GM18507 (cell line): ENCODE measurements at regions not wholly inside any gene's neighbourhood (a gene's known extent, or its start where the extent isn't known, plus 50 kb on each side); places are given as distances from the start of the nearest gene placed in this dataset.
"Not testable (repeated sequence)": the region's sequence is repeated elsewhere in the genome, so short reads cannot be mapped to it uniquely, and the experiment has no call there.

Experiments used
- DNase-seq: peaks from one replicate; pipeline ENCODE4 v3.0.0; 2011; ENCODE audit warnings: low read depth; ENCODE audit not compliant: insufficient read length; ENCODE audit errors: extremely low spot score
- FAIRE-seq: peaks from 2 replicates; lab custom pipeline; 2011; peaks lifted over from hg19 to GRCh38; lab: Jason Lieb, UNC

DNA sequence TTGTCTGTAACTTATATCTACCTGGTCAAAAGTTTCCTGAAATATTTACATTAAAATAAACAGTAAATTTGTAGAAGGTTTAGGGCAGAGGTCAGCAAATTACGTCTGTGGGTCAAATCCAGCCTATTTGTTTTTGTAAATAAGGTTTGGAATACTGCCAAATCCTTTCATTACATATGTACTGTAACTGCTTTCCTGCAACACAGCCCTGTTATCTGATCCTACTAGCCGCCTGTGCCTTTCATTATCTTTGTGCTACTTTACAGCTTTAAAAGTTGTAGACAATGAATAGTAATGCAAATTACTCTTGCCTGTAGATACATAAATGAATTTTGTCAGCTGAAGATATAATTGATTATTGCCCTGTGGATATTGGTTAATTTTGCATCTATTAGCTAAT lies 369.6 kb upstream of the SLC7A11 start:
- no peak for FAIRE-seq

DNA sequence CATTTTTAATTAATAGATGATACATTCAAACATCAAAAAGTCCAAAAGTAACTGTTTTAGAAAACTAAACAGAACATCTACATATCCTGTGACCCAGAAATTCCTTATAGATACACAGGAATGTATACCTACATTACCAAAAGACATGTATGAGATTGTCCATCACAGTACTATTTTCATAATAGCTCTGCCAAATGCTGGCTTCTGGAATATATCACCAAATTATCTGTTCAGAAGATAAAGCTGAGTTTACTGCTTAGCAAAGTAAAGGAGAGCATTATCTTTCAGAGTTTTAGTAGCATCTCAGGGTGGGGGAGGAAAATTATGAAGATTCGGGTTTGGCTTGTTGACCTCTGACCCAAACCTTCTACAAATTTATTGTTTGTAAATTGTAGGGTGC lies 368.9 kb upstream of the SLC7A11 start:
- DNase-seq: no peak
- no peak for FAIRE-seq

More for the DNA sequence above, 369.6 kb upstream of the SLC7A11 start:
- DNase-seq: no peak

DNA sequence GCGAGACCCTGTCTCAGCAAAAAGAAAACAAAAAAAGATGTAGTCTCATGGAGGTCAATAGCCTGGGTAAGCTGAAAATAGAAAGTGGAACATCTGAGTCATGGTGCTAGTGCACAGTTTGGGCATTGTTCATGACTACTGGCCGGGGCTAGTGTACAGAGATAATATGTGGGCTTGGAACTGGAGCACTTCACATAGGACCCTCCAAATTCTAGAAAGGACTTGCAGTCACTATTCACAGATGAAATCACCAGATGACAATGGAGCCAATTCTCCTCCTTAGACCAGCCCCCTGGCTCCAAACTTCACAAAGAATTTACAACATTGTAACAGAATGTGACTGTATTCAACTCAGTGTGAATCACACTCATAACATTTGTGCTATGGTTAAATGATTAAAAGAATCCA lies 367.8 kb upstream of the SLC7A11 start:
- FAIRE-seq: no peak
- no peak for DNase-seq

GRCh38 chr4:138604556-138604955 lies 362.4 kb upstream of the SLC7A11 start:
- FAIRE-seq (no peak), DNase-seq (no peak)

DNA sequence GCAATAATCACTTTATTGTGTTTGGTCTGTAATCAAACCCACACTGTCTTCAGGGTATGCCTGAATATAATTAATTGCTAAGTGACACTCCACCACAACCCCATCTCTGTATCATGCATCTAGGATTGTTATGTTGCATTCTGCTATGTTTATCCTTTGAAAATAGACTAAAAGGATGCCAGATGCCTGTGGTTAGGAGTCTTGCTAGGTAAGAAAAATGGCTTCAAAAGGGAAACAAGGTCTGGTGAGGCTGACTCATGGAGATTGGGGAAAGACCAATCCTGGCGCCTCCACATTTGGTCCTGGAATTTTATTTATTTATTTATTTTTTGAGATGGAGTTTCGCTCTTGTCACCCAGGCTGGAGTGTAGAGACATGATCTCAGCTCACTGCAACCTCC lies 360.5 kb upstream of the SLC7A11 start:
- FAIRE-seq (no peak), DNase-seq (no peak)

DNA sequence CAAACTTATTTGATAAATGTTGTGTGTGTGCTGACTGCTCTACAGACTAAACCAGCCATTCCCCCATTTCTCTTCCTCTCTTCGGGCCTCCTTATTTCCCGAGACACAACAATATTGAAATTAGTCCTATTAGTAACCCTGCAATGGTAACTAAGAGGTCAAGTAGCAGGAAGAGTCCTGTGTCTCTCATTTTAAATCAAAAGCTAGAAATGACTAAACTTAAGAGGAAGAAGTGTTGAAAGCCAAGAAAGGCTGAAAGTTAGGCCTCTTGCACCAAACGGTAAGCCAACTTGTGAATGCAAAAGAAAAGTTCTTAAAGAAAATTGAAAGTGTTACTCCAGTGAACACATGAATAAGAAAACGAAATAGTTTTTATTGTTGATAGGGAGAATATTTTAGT lies 357.8 kb upstream of the SLC7A11 start:
- FAIRE-seq (no peak), DNase-seq (no peak)

- FAIRE-seq (no peak), DNase-seq (no peak)
Observed at GRCh38 chr4:138598226-138598625, 356.1 kb upstream of the SLC7A11 start.

GRCh38 chr4:138596896-138597295 lies 354.7 kb upstream of the SLC7A11 start:
- FAIRE-seq (no peak), DNase-seq (no peak)

GRCh38 chr4:138595731-138596460 lies 353.7 kb upstream of the SLC7A11 start:
- no peak for FAIRE-seq
- DNase-seq: no peak

DNA sequence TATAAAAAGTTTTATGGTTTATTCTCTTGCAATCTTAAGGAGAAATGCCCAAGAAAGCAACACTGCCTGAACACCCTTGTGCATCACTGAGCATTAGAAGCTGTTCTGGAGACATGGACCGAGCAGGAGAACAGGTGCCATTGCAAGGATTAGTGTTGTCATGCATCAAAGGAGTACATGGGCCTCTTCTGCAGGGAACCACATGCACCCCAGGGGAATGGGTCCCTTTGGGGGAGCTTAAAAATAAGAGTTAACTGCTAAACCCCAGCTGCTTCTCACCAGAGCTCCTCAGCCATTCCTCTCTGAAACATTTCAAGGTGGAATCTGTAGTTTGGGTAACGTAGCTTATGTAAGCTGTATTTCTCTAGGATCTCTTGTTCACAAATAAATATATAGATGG lies 353.0 kb upstream of the SLC7A11 start:
- FAIRE-seq (no peak), DNase-seq (no peak)

DNA sequence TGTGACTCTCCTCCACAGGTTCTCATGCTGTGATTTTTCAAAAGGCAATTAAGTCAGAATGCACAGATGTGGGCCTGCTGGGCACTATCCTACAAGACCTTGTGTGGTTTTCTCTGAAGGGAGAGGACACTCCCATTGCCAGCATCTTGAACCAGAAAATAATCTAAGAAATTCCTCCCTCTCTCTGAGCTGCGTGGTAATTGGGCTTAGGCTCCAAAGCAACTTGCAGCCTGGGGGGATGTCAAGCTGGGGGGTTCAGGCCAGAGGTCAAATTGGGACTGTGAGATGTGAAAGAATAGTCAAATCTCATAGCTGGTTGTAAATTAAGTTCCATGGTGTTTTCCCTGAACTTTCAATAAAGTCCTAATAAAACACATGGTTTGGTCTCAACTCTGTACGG lies 350.6 kb upstream of the SLC7A11 start:
- DNase-seq (no peak), FAIRE-seq (no peak)

DNA sequence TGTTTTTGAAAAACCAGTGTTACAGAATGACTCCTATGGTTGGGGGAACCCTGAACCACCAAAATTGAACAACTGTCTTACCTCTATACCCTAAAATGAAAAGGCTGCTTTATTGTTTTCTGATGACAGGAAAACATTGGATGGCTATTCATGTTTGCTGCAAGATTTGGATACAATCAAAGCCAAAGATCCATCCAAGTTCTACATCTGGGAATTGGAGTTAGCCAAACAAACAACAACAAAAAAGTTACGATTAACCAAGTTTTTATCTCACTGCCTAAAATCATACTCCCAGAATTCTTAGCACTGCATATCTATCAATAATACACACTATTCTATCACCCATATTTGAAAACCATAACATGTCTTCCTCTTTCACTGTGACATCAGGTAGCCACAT lies 349.7 kb upstream of the SLC7A11 start:
- DNase-seq: no peak
- FAIRE-seq: no peak

GRCh38 chr4:138588501-138588900 lies 346.4 kb upstream of the SLC7A11 start:
- DNase-seq: no peak
- no peak for FAIRE-seq

DNA sequence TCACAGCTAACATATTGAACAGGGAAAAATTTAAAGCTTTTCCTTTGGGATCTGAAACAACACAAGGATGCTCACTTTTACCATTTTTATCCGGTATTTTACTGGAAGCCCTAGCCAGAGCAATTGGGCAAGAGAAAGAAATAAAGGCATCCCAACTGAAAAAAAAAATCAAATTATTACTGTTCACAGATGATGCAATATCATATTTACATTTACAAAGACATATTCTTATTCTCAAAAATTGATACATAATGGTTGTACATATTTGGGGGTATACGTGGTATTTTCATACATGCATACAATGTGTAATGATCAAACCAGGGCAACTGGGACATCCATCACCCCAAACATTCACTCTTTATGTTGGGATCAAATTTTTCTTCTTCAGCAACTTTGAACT lies 337.0 kb upstream of the SLC7A11 start:
- no peak for DNase-seq
- FAIRE-seq: no peak

GRCh38 chr4:138577826-138578225 lies 335.7 kb upstream of the SLC7A11 start:
- DNase-seq, FAIRE-seq: not testable (repeated sequence)

GRCh38 chr4:138577145-138577544 lies 335.0 kb upstream of the SLC7A11 start:
- FAIRE-seq: no peak
- DNase-seq: no peak

DNA sequence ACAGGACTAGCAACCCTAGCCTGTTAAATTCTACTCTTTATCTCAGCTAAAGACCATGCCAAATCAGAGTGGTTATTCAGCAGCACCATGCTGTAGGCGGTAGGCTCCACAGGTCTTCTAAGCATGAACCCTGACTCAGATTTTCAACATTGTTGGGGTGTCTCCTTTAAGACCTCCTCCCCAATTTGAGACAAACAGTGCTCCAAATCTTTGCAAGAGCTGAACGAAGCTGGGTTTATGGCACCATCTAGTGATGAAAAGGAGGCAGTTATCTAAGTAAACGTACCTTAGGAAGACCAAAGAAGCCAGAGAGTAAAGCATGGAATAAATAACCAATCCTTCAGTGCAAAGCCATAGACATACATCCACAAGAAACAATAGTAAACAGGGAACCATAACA lies 334.5 kb upstream of the SLC7A11 start:
- DNase-seq: no peak
- FAIRE-seq: no peak

GRCh38 chr4:138573246-138573645 lies 331.1 kb upstream of the SLC7A11 start:
- DNase-seq (no peak), FAIRE-seq (no peak)

- FAIRE-seq (no peak), DNase-seq (no peak)
Observed at GRCh38 chr4:138572007-138572406, 329.9 kb upstream of the SLC7A11 start.

DNA sequence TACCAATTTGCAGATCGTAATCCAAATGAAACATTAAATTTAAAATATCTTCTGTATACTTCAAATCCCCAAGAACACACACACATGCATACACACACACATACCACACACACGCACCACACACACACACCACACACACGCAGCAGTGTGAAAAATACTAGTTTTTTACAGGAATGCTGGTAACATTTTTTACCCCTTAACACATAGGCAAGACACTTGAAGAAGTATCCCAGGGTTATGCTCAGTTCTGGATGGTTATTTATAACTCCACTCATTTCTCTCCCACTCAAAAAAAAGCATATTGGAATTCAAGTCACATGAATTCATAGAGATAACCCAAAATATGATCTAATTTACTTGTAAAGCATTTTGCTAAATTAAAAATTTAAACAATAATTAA lies 325.5 kb upstream of the SLC7A11 start:
- no peak for FAIRE-seq

DNA sequence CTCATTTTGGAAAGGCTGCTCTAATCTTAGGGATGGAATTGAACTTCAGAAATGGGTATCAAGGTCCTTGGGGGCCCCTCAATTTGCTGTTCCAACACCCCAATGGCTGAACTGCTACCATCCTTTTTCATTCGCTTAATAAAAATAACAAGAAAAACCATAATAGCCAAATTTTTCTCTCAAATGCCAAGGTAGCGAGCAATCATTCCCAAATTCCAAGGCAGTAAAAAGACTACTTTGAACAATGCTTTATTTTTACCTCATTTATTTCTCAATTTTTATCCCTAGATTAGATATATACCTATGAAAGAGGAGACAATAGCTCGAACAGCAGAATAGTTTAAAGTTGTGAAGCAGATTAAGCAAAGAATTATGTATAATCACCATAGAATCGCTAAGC lies 323.4 kb upstream of the SLC7A11 start:
- FAIRE-seq: no peak

More for the DNA sequence above, 325.5 kb upstream of the SLC7A11 start:
- DNase-seq: no peak

DNA sequence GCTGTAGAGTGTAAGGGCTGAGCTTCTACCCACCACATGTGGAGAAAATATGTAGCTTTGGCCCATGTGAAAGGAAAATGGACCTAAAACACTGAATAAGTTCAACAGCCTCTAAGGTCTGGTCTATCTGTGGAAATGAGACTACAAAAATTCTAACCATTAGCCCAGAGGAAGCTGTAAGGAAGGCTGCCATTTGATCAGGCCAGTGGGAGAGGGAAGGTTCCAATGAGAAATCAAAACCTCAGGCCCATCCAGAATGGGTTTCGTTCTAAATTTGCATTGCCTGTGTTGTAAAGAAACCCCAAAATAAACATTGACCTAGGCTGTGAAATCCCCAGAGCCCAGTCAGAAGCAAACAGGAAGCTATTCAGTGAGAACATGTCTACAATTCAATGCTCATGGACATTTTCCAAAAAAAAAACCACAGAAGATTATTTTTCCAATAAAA lies 320.4 kb upstream of the SLC7A11 start:
- no peak for DNase-seq

More for the DNA sequence above, 323.4 kb upstream of the SLC7A11 start:
- no peak for DNase-seq

More for the DNA sequence above, 320.4 kb upstream of the SLC7A11 start:
- no peak for FAIRE-seq
